ENCODE measurements at regions not wholly inside any gene's neighbourhood (a gene's known extent, or its start where the extent isn't known, plus 50 kb on each side); places are given as distances from the start of the nearest gene placed in this dataset.

DNA sequence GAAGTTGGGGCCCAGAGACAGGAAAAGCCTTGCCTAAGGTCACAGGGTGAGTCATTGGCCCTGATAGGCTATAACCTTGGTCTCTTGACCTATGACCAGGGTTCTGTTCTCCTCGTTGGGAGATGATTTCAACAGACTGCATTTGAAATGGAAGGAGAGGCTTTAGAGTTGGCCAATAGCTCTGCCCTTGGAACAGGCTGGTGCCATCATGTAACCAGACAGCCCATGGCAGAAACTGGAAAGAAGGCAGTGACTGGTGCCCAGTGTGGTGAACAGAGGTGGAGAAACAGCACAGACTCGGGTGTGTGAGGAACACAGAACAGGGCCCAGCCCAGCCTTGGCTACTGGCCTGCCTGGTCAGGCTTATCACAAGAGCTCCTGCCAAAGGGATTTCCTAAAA lies 109.8 kb upstream of the SLC25A48 start:
- TF ChIP-seq, protein P1, sequence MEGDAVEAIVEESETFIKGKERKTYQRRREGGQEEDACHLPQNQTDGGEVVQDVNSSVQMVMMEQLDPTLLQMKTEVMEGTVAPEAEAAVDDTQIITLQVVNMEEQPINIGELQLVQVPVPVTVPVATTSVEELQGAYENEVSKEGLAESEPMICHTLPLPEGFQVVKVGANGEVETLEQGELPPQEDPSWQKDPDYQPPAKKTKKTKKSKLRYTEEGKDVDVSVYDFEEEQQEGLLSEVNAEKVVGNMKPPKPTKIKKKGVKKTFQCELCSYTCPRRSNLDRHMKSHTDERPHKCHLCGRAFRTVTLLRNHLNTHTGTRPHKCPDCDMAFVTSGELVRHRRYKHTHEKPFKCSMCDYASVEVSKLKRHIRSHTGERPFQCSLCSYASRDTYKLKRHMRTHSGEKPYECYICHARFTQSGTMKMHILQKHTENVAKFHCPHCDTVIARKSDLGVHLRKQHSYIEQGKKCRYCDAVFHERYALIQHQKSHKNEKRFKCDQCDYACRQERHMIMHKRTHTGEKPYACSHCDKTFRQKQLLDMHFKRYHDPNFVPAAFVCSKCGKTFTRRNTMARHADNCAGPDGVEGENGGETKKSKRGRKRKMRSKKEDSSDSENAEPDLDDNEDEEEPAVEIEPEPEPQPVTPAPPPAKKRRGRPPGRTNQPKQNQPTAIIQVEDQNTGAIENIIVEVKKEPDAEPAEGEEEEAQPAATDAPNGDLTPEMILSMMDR (IDR thresholded peaks at IDR 0.05), result no peak
- no peak for TF ChIP-seq RFX5 (IDR thresholded peaks at IDR 0.05; ENCODE audit: low read length)
- TF ChIP-seq RAD21 (IDR thresholded peaks at IDR 0.05; ENCODE audit: low read length), result no peak
- no peak for TF ChIP-seq NRF1 (IDR thresholded peaks at IDR 0.05; ENCODE audit: low read depth, low read length)
- no peak for TF ChIP-seq USF2 (IDR thresholded peaks at IDR 0.05; ENCODE audit: borderline replicate concordance, low read depth, low read length)
- no peak for TF ChIP-seq POLR2AphosphoS5 (IDR thresholded peaks at IDR 0.05; ENCODE audit: low read depth, low read length)
